HG02885 (cell line): ENCODE measurements at regions not wholly inside any gene's neighbourhood (a gene's known extent, or its start where the extent isn't known, plus 50 kb on each side); places are given as distances from the start of the nearest gene placed in this dataset.
"Not testable (repeated sequence)": the region's sequence is repeated elsewhere in the genome, so short reads cannot be mapped to it uniquely, and the experiment has no call there.

ENCODE experiments used
- ATAC-seq: cut with Tn5 transposase; IDR thresholded peaks from one replicate; pipeline ENCODE4 v1.9.1; 2021; ENCODE audit warnings: mild to moderate bottlenecking; ENCODE audit not compliant: unreplicated experiment, poor library complexity

- ATAC-seq, result no peak
Observed at GRCh38 chr15:81749716-81750375, 296.0 kb downstream of the MEX3B start.

- ATAC-seq, result no peak
Observed at GRCh38 chr15:81747482-81747881, 298.3 kb downstream of the MEX3B start.

- no peak for ATAC-seq
Observed at GRCh38 chr15:81747026-81747425, 298.8 kb downstream of the MEX3B start.

- ATAC-seq, result no peak
Observed at GRCh38 chr15:81744364-81744763, 301.5 kb downstream of the MEX3B start.

GRCh38 chr15:81740416-81740815 is 305.4 kb downstream of the MEX3B start:
- no peak for ATAC-seq

GRCh38 chr15:81729340-81729739 is 316.5 kb downstream of the MEX3B start:
- ATAC-seq, result no peak

GRCh38 chr15:81728726-81729125 is 317.1 kb downstream of the MEX3B start:
- no peak for ATAC-seq

- no peak for ATAC-seq
Observed at GRCh38 chr15:81725590-81725989, 320.2 kb downstream of the MEX3B start.

GRCh38 chr15:81724536-81724935 is 321.3 kb downstream of the MEX3B start:
- ATAC-seq, result no peak

- no peak for ATAC-seq
Observed at GRCh38 chr15:81723701-81724100, 322.1 kb downstream of the MEX3B start.

- no peak for ATAC-seq
Observed at GRCh38 chr15:81723113-81723651, 322.6 kb downstream of the MEX3B start.

- ATAC-seq, result not testable (repeated sequence)
Observed at GRCh38 chr15:81716468-81716867, 329.4 kb downstream of the MEX3B start.

GRCh38 chr15:81710328-81710727 is 335.5 kb downstream of the MEX3B start:
- ATAC-seq, result no peak

- ATAC-seq, result not testable (repeated sequence)
Observed at GRCh38 chr15:81706816-81707346, 332.9 kb upstream of the TMC3 start.

GRCh38 chr15:81705727-81706126 is 331.7 kb upstream of the TMC3 start:
- not testable (repeated sequence) for ATAC-seq

GRCh38 chr15:81686021-81686420 is 312.0 kb upstream of the TMC3 start:
- no peak for ATAC-seq

GRCh38 chr15:81685237-81685636 is 311.2 kb upstream of the TMC3 start:
- ATAC-seq, result no peak

- no peak for ATAC-seq
Observed at GRCh38 chr15:81680829-81681228, 306.8 kb upstream of the TMC3 start.

GRCh38 chr15:81666839-81667238 is 292.8 kb upstream of the TMC3 start:
- no peak for ATAC-seq

GRCh38 chr15:81660976-81661375 is 287.0 kb upstream of the TMC3 start:
- no peak for ATAC-seq

GRCh38 chr15:81653259-81653658 is 279.2 kb upstream of the TMC3 start:
- ATAC-seq, result no peak

- no peak for ATAC-seq
Observed at GRCh38 chr15:81645470-81645869, 271.5 kb upstream of the TMC3 start.
